ENCODE measurements at regions not wholly inside any gene's neighbourhood (a gene's known extent, or its start where the extent isn't known, plus 50 kb on each side); places are given as distances from the start of the nearest gene placed in this dataset.

DNA sequence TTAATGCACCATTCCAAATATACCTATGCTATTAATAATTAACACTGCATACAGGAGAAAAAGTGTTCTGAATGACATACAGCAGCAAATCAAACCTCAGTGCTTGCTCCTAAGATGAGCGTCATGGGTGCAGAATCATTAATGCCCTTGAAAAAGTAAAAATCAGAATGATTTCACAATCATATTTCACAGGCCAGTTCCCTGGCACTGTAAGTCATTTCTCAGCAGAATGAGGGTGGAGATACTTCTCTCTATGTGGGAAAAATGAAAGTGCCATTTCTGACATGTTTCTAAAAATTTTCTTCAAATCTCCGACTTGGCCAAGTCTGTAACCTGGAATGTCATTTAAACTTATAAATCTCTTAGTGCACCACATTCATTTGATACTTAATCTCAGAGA, 549.8 kb upstream of the AGTR1 start:
- TF ChIP-seq PKNOX1 (IDR thresholded peaks at IDR 0.05) (no peak), ARNT (IDR thresholded peaks at IDR 0.05) (no peak), SP1 (IDR thresholded peaks at IDR 0.05) (no peak), FOXA1 (IDR thresholded peaks at IDR 0.05) (no peak), FOXK2 (IDR thresholded peaks at IDR 0.05) (no peak), HDGF (IDR thresholded peaks at IDR 0.05; ENCODE audit: borderline replicate concordance) (no peak), TARDBP (IDR thresholded peaks at IDR 0.05) (no peak), BHLHE40 (IDR thresholded peaks at IDR 0.05; ENCODE audit: borderline replicate concordance) (no peak), SUZ12 (IDR thresholded peaks at IDR 0.05) (no peak), L3MBTL2 (conservative IDR thresholded peaks at IDR 0.05) (no peak), ELF4 (IDR thresholded peaks at IDR 0.05) (no peak), FOXM1 (IDR thresholded peaks at IDR 0.05; ENCODE audit: borderline replicate concordance) (no peak), LEF1 (IDR thresholded peaks at IDR 0.05; ENCODE audit: borderline replicate concordance) (no peak), ZNF384 (IDR thresholded peaks at IDR 0.05) (no peak), CTBP1 (IDR thresholded peaks at IDR 0.05; ENCODE audit: borderline replicate concordance) (no peak)
- ChIA-PET POLR2A (no interaction called here), CTCF (no interaction called here)
- no peak for DNase-seq (ENCODE audit: extremely low spot score)

- POLR2A ChIA-PET = no interaction called here
- DNase-seq (ENCODE audit: extremely low spot score) = no peak
- CTCF ChIA-PET = no interaction called here
- no peak for TF ChIP-seq L3MBTL2 (conservative IDR thresholded peaks at IDR 0.05)
These were observed 548.1 kb upstream of the AGTR1 start for GRCh38 chr3:148149556-148149955.

GRCh38 chr3:148150141-148150540, 547.6 kb upstream of the AGTR1 start:
- ChIA-PET CTCF (no interaction called here), POLR2A (no interaction called here)
- DNase-seq (ENCODE audit: extremely low spot score) = no peak
- TF ChIP-seq CTBP1 (IDR thresholded peaks at IDR 0.05; ENCODE audit: borderline replicate concordance) (no peak), NFRKB (IDR thresholded peaks at IDR 0.05) (no peak), ZNF384 (IDR thresholded peaks at IDR 0.05) (no peak), HDGF (IDR thresholded peaks at IDR 0.05; ENCODE audit: borderline replicate concordance) (no peak), TARDBP (IDR thresholded peaks at IDR 0.05) (no peak), BHLHE40 (IDR thresholded peaks at IDR 0.05; ENCODE audit: borderline replicate concordance) (no peak), LEF1 (IDR thresholded peaks at IDR 0.05; ENCODE audit: borderline replicate concordance) (no peak), SUZ12 (IDR thresholded peaks at IDR 0.05) (no peak), ARNT (IDR thresholded peaks at IDR 0.05) (no peak), SP1 (IDR thresholded peaks at IDR 0.05) (no peak), FOXM1 (IDR thresholded peaks at IDR 0.05; ENCODE audit: borderline replicate concordance) (no peak), FOXK2 (IDR thresholded peaks at IDR 0.05) (no peak), PKNOX1 (IDR thresholded peaks at IDR 0.05) (no peak), ELF4 (IDR thresholded peaks at IDR 0.05) (no peak), FOXA1 (IDR thresholded peaks at IDR 0.05) (no peak), L3MBTL2 (conservative IDR thresholded peaks at IDR 0.05) (no peak)

DNA sequence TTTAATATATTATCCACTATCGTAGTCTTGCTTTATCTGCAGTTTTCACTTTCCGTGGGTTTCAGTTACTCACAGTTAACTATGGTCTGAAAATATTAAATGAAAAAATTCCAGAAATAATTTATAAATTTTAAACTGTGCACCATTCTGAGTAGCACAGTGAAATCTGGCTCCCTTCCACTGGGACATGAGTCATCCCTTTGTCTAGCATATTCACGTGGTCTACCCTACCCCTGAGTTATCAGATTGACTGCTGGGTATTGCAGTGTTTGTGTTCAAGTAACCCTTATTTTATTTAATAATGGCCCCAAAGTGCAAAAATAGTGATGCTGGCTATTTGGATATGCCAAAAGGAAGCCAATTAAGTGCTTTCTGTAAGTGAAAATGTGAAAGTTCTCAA, 539.5 kb upstream of the AGTR1 start:
- CTCF ChIA-PET = no interaction called here
- TF ChIP-seq BHLHE40 (IDR thresholded peaks at IDR 0.05; ENCODE audit: borderline replicate concordance) (no peak), FOXA1 (IDR thresholded peaks at IDR 0.05) (no peak), TARDBP (IDR thresholded peaks at IDR 0.05) (no peak), PKNOX1 (IDR thresholded peaks at IDR 0.05) (no peak), NFRKB (IDR thresholded peaks at IDR 0.05) (no peak), CTBP1 (IDR thresholded peaks at IDR 0.05; ENCODE audit: borderline replicate concordance) (no peak), FOXK2 (IDR thresholded peaks at IDR 0.05) (no peak)
- POLR2A ChIA-PET = no interaction called here
- no peak for DNase-seq (ENCODE audit: extremely low spot score)

- no peak for DNase-seq (ENCODE audit: extremely low spot score)
- CTCF ChIA-PET = interaction anchor here (0.7 kb wide), 1 partner anchor 802 kb away, joined by 3 read pairs; no protein-coding TSS in a partner anchor
- no peak for TF ChIP-seq ZNF384 (IDR thresholded peaks at IDR 0.05)
- no peak for TF ChIP-seq ELF4 (IDR thresholded peaks at IDR 0.05)
- TF ChIP-seq FOXA1 (IDR thresholded peaks at IDR 0.05) = no peak
- TF ChIP-seq L3MBTL2 (conservative IDR thresholded peaks at IDR 0.05) = no peak
- TF ChIP-seq SUZ12 (IDR thresholded peaks at IDR 0.05) = no peak
- no peak for TF ChIP-seq LEF1 (IDR thresholded peaks at IDR 0.05; ENCODE audit: borderline replicate concordance)
- no peak for TF ChIP-seq ARNT (IDR thresholded peaks at IDR 0.05)
- TF ChIP-seq NFRKB (IDR thresholded peaks at IDR 0.05) = no peak
- no peak for TF ChIP-seq TARDBP (IDR thresholded peaks at IDR 0.05)
- POLR2A ChIA-PET = no interaction called here
These were observed 535.6 kb upstream of the AGTR1 start for GRCh38 chr3:148162132-148162531.

- no peak for DNase-seq (ENCODE audit: extremely low spot score)
- ChIA-PET POLR2A (no interaction called here), CTCF (no interaction called here)
- TF ChIP-seq ARNT (IDR thresholded peaks at IDR 0.05) (no peak), BHLHE40 (IDR thresholded peaks at IDR 0.05; ENCODE audit: borderline replicate concordance) (no peak), SUZ12 (IDR thresholded peaks at IDR 0.05) (no peak), HDGF (IDR thresholded peaks at IDR 0.05; ENCODE audit: borderline replicate concordance) (no peak), SP1 (IDR thresholded peaks at IDR 0.05) (no peak), FOXA1 (IDR thresholded peaks at IDR 0.05) (no peak), NFRKB (IDR thresholded peaks at IDR 0.05) (no peak), L3MBTL2 (conservative IDR thresholded peaks at IDR 0.05) (no peak), ZNF384 (IDR thresholded peaks at IDR 0.05) (no peak)
These were observed 529.4 kb upstream of the AGTR1 start for GRCh38 chr3:148168347-148168746.

DNA sequence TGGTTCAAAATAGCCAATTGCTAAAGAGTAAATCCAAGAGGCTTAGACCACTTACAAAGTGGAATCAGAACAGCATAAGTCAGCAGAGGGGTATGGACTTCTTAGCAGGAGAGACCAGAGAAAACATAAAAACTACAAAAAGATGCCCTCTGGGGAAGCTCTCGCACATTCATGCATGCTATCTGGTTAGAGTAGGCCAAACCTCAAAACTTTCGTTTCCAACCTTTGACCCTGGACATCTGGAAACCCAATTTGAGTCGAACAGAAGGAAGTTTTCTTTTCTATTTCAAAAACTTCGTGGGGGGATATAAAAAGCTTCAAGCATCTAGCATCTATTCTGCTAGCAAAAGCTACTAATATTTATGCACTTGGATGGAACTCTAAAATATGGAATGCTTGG, 523.9 kb upstream of the AGTR1 start:
- no peak for TF ChIP-seq FOXA1 (IDR thresholded peaks at IDR 0.05)
- TF ChIP-seq NFRKB (IDR thresholded peaks at IDR 0.05) = no peak
- TF ChIP-seq BHLHE40 (IDR thresholded peaks at IDR 0.05; ENCODE audit: borderline replicate concordance) = no peak
- no peak for TF ChIP-seq SUZ12 (IDR thresholded peaks at IDR 0.05)
- no peak for TF ChIP-seq ARNT (IDR thresholded peaks at IDR 0.05)
- TF ChIP-seq L3MBTL2 (conservative IDR thresholded peaks at IDR 0.05) = no peak
- no peak for TF ChIP-seq PKNOX1 (IDR thresholded peaks at IDR 0.05)
- no peak for TF ChIP-seq LEF1 (IDR thresholded peaks at IDR 0.05; ENCODE audit: borderline replicate concordance)
- TF ChIP-seq ZNF384 (IDR thresholded peaks at IDR 0.05) = no peak
- no peak for TF ChIP-seq SP1 (IDR thresholded peaks at IDR 0.05)
- TF ChIP-seq FOXK2 (IDR thresholded peaks at IDR 0.05) = no peak
- no peak for TF ChIP-seq FOXM1 (IDR thresholded peaks at IDR 0.05; ENCODE audit: borderline replicate concordance)
- no peak for TF ChIP-seq HDGF (IDR thresholded peaks at IDR 0.05; ENCODE audit: borderline replicate concordance)
- no peak for TF ChIP-seq CTBP1 (IDR thresholded peaks at IDR 0.05; ENCODE audit: borderline replicate concordance)
- TF ChIP-seq TARDBP (IDR thresholded peaks at IDR 0.05) = no peak
- no peak for DNase-seq (ENCODE audit: extremely low spot score)
- POLR2A ChIA-PET = no interaction called here
- CTCF ChIA-PET = no interaction called here

Measured in HEK293T (cell line).